ENCODE measurements at regions not wholly inside any gene's neighbourhood (a gene's known extent, or its start where the extent isn't known, plus 50 kb on each side); places are given as distances from the start of the nearest gene placed in this dataset.

GRCh38 chr17:72258711-72259110 lies 137.9 kb downstream of the SOX9 start:
- DNase-seq (ENCODE audit: low read depth, low spot score): no peak

- no peak for DNase-seq (ENCODE audit: low read depth, low spot score)
Measured at GRCh38 chr17:72259922-72260321, 139.1 kb downstream of the SOX9 start.

DNA sequence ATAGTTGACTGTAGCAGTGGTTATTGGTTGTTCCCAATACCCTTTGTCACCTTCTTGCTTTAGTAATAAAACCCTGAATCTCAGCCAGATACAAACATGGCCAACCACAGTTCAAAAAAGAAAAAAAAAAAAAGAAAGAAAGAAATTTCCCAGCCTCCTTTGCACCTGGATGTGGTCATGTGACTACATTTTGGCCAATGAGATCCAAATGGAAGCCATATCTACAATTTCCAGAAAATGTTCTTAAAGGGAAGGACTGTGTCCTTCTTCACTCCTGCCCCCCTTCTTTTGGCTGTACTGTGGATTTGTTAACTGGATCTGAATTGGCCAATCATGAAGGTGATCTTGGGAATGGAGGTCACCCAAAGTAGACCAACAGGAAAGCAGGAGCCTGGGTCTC lies 141.9 kb downstream of the SOX9 start:
- DNase-seq (ENCODE audit: low read depth, low spot score): no peak

- no peak for DNase-seq (ENCODE audit: low read depth, low spot score)
Measured at GRCh38 chr17:72264682-72265405, 144.0 kb downstream of the SOX9 start.

DNA sequence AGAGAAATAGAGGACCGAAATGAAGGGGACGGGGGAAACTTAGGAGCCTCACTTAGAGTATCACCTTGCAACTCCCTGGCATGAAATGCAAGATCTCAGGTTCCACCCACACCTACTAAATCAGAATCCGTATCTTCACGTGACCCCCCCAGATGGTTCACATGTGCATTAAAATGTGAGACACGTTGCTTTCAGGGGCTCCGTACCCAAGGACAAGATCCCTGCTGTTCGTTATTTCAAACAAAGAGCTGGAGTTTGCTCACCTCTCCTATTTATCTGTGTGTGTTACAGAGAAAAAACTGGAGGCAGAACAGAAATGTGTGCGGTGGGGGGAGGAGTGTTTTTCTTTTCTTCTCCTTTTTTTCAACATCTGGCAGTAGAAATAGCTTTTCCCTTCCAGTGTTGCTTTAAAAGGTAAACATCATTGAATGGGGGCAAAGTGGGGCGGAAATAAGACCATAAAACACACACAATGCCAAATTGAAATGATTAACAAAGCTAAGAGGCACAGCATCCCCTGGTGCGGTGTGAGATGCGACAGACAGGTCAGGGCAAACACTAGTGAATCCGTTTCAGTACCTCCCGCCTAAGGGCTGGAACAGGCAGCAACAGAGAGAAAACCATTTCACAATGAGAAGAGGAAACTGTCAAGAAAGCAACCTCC lies 145.4 kb downstream of the SOX9 start:
- DNase-seq (ENCODE audit: low read depth, low spot score): no peak

DNA sequence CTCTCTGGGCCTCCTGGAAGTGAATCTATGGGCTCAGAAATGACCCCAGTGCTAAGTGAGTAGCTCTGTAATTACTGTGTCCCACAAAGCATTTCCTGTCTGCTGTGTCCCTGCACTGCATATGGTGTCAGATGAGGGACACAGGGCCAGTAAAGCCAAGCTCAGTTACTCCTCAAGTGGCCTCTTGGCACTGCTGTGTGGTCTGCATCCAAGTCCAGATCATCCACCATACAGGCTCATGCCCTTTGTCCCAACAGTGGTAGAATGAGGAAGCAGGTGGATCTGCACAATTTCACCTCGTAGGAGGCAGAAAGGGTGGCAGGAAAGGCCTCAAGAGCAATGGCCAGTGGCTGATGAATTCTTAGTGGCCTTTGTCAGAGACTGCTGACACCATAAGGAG lies 146.8 kb downstream of the SOX9 start:
- no peak for DNase-seq (ENCODE audit: low read depth, low spot score)

DNA sequence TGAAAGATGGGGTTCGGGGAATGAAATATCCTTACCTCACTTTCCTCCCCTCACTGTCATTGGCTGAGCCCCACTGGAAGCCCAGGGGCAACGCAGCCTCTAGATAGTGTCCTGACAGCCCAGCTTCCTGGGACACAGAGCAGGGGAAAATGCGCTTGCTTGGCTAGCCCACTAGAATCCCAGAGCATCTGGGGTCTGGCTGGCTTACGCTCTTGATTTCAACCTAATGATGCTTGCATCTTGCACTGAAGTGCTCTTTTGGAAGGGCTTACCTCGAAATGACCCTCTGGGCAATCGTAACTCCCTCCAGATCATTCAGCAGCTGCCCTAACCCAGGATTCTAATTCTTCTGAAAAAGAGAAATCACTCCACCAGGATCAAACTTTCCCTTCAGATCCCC lies 147.6 kb downstream of the SOX9 start:
- DNase-seq (ENCODE audit: low read depth, low spot score): no peak

DNA sequence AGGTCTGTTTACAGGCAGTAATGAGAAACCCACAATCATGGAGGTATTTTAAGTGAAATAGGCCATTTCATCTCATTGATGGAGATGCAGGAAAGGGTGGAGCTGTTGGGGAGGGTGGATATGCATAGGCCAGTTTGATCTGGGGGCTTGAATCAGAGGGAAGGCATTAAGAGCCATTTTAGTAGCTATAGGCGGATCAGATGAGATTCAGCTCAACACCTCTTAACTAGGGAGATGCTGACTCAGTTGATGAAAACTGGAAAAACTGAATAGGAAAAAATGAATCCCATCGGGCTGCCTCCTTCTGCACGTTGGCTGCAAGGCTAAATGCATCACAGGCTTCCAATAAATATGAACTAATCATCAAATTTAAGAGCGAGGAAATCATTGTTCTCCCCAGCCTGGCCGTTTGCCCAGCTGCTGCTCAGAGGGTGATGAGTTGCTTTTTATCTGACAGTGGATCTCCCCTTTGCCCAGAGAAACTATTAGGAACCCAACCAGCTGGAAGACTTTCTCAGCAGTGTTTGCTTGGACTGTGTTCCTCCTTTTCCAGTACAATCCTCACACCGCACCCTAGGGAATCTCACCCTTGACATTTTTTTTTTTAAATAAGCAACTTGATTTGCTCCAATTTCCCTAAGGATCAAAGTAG lies 149.6 kb downstream of the SOX9 start:
- DNase-seq (ENCODE audit: low read depth, low spot score): peak; percentile 15

DNA sequence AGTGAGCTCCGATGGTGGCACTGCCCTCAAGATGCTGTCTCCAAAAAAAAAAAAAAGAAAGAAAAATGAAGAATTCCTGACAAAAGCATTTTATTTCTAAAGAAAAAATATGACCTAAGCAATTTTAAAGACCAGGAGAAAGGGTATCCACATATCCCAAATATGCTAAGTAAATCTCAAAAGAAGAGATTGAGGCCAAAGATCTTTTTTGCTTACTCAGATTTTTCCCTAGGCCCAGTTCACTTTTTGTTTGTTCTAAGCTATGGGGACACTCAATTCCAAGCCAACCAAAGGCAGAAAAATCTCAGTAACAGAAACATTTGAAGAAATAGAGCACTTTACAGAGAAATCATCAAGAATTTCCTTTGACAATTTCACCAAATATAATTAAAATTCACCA lies 150.8 kb downstream of the SOX9 start:
- DNase-seq (ENCODE audit: low read depth, low spot score): no peak

DNA sequence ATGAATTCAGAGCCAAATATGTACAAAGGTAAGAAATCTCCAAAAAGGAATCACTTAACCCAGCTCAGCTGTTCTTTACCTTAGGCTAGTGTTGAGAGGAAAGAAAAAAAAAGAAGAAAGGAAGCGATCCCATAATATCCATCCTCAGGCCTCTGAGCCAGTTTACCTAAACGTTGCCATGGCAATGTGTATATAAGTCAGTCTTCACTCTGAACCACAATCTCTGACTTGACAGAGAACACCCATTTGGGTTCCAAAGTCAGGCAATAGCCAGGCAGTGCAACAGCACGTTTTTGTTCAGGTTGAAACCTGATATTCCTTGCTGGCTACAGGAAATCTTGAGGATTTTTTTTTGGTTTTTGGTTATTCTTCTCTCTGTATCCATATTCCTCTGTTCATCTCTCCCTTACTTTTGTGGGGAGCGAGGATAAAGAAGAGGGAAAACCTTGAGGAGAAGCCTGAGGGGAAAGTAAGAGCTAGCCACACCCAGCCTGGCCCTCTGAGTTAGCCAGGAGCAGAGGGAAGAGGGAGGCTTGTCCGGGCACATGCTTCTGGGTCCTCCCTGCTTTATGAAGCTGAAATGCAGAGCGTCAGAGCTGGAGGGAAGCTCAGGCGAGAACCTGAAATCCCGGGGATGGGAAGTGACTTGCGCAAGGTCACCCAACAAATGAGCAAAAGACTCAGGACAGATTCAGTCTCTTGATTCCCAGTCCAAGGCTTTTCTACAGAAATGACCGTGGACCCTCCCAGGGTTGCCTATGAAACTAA lies 152.7 kb downstream of the SOX9 start:
- no peak for DNase-seq (ENCODE audit: low read depth, low spot score)

DNA sequence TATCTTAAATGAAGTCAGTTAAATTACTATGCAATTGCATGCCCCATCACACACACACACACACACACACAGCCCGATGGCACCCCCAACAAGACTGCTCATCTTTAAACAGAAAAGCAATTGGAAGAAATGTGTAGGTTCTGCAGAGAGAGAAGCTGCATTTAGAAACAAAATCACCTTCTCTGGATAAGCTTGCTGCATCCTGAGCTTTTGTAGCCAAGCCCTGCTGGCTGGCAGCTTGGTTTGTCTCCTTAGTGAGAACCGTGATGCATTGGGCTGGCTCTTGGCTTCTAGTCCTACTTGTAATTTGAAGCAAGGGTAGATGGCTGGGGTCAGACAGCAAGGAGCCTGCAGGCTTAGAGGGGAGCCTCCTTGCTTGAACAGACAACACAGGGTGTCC lies 153.8 kb downstream of the SOX9 start:
- DNase-seq (ENCODE audit: low read depth, low spot score): no peak

DNA sequence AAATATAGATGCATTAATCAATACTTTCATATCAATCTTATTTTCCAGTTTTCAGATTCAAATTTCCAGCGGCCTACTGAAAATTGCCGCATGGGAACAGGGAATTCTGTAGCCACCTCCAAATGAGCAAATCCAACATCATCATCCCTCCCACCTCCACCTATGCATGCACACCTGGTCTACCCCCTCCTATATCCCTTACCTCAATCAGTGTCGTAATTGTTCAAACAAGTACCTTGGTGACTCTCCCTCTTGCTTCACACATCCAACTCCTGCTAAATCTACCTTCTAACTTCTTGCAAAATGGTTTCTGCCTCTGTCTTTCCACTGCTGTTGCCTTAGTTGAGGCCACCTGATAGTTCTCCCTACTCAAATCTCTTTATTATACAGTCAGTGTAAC lies 160.1 kb downstream of the SOX9 start:
- no peak for DNase-seq (ENCODE audit: low read depth, low spot score)

GRCh38 chr17:72282439-72283029 lies 161.7 kb downstream of the SOX9 start:
- DNase-seq (ENCODE audit: low read depth, low spot score): no peak

DNA sequence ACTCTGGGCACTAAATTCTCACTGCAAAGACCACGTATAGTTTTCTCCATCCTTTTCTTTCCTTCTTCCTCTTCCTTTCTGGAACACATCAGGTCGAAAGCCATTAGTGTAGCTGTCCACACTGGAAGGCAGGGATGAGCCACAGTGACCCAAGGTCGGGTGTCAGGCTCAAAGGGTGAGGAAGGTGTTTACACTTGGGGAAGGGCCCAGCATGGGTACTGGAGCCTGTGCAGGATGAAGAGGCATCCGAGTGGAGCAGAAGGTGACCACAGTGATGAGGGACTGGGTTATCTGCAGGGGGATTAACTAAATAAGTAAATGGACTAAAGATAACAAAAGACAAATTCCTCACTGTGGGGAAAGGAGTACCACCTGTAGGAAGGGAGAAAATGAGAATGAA lies 164.0 kb downstream of the SOX9 start:
- DNase-seq (ENCODE audit: low read depth, low spot score): no peak

DNA sequence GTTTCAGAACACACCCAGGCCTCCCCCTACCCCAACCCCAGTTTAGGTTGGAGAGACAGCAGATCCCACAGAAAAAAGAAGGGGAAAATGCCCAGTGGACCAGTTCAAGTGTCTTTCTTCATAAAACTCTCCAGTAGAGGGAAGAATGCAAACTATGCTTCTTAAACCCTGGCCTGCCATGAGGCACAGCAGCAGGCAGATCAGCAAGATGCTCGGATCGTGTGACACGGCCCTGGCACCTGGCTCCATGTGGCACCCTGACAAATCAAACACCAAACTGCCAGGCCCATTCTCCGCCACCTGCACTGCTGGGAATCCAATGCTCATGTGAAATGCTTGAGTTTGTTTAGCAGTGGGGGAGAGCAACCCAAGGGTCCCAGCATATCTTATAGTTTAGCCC lies 166.8 kb downstream of the SOX9 start:
- DNase-seq (ENCODE audit: low read depth, low spot score): no peak

GRCh38 chr17:72294487-72294893 lies 173.7 kb downstream of the SOX9 start:
- DNase-seq (ENCODE audit: low read depth, low spot score): no peak

- no peak for DNase-seq (ENCODE audit: low read depth, low spot score)
Measured at GRCh38 chr17:72295916-72296315, 175.1 kb downstream of the SOX9 start.

- no peak for DNase-seq (ENCODE audit: low read depth, low spot score)
Measured at GRCh38 chr17:72296456-72296855, 175.6 kb downstream of the SOX9 start.

DNA sequence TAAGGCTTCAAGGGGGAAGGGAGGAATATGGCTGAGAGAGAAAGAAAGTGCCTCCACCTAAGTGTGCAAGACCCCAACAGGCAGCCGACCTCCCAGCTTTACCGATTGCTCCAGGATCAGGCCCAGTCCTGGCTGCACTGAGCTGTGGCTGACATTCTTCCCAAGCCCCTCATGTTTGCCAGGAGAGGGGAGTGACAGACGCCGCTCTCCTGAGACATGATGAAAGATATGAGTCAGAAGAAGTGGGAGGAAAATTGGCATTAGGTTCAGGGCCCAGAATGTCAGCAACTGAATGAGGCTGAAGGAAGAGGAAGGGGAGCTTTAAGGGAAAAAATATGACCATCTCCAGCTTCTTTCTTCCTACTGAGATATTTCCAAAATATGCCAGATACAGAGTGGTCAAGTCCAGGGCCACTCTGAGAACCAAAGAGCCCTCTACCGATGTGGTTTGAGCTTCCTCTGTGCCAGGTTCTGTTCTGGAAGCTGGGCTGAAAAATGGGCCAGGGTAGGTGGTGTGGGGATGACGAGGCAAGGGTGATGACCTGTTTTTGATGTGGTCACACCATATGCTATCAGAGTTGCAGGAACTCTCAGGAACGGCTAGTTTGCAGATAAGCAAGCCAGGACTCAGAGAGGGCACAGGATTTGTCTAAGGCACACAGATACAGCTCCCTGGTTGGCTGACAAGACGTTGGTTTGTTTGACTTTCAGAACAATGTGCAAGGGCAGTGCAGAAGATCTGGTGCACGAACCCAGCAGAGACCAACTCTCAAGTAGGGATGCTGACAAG lies 176.7 kb downstream of the SOX9 start:
- DNase-seq (ENCODE audit: low read depth, low spot score): no peak

- no peak for DNase-seq (ENCODE audit: low read depth, low spot score)
Measured at GRCh38 chr17:72299100-72299499, 178.3 kb downstream of the SOX9 start.

GRCh38 chr17:72299592-72299991 lies 178.8 kb downstream of the SOX9 start:
- no peak for DNase-seq (ENCODE audit: low read depth, low spot score)
